ENCODE measurements at regions not wholly inside any gene's neighbourhood (a gene's known extent, or its start where the extent isn't known, plus 50 kb on each side); places are given as distances from the start of the nearest gene placed in this dataset.

DNA sequence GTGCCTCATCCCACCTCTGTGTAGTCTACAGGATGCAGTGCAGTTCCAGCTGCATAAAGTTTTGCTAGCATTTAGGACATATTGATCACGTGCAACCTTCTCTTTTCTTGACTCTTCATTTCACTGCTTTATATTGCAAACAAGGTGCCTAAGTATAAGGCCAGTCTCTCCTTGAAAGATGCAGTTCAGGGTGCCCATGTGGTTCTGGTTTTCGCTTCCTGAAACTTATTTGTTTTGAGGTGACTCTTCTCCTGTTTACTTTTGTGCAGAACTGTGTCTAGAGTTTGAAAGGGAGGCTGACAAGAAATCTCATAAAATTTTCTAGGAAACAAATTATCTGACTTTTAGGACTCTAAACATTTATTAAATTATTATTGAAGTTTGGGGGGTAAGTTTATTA lies 189.9 kb downstream of the UBE2E3 start:
- no peak for TF ChIP-seq CTCF (IDR thresholded peaks at IDR 0.05)
- intact Hi-C loops (cut with DNase I, micrococcal nuclease) = no loop called here
- no peak overlapping the region for H3K4me3 ChIP-seq
- H3K9me3 ChIP-seq = no peaks in the 10 kb centered on the region
- ATAC-seq (no peak), DNase-seq (no peak)
- no peaks in the 10 kb centered on the region for H3K4me1 ChIP-seq (ENCODE audit: low read depth)
- H3K36me3 ChIP-seq (ENCODE audit: low read depth) = no peaks in the 10 kb centered on the region

DNA sequence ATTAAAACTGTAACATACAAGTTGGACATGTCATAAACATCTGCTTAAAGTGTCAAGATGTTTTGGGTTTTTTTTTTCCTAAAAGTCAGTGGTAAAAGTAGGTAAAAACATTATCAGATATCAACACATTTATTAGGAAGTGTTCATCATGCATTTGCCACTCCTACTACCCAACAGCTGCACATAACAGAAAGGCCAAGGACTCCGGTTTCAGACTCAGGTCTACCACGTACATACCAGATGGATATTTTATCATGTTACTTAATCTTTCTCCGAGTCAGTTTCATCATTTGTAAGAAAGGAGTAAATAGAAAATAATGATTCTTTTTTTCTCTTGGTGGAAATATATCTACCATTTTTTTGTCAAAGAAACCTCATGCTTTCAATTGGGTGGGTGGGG lies 192.3 kb downstream of the UBE2E3 start:
- TF ChIP-seq CTCF (IDR thresholded peaks at IDR 0.05) = no peak
- ATAC-seq (no peak), DNase-seq (no peak)
- intact Hi-C loops (cut with DNase I, micrococcal nuclease) = no loop called here
- no peaks in the 10 kb centered on the region for H3K4me1 ChIP-seq (ENCODE audit: low read depth)
- H3K9me3 ChIP-seq = no peaks in the 10 kb centered on the region
- H3K4me3 ChIP-seq = no peak overlapping the region
- no peaks in the 10 kb centered on the region for H3K36me3 ChIP-seq (ENCODE audit: low read depth)

- intact Hi-C loops (cut with DNase I, micrococcal nuclease) = no loop called here
- no peak for DNase-seq
- H3K4me1 ChIP-seq (ENCODE audit: low read depth) = no peaks in the 10 kb centered on the region
- TF ChIP-seq CTCF (IDR thresholded peaks at IDR 0.05) = no peak
- ATAC-seq = no peak
- H3K4me3 ChIP-seq = no peak overlapping the region
- no peaks in the 10 kb centered on the region for H3K9me3 ChIP-seq
- H3K36me3 ChIP-seq (ENCODE audit: low read depth) = no peaks in the 10 kb centered on the region
Measured at GRCh38 chr2:181174611-181175580, 194.5 kb downstream of the UBE2E3 start.

GRCh38 chr2:181176540-181176939 lies 196.1 kb downstream of the UBE2E3 start:
- Histone ChIP-seq H3K36me3 (ENCODE audit: low read depth) (no peaks in the 10 kb centered on the region), H3K9me3 (no peaks in the 10 kb centered on the region), H3K4me3 (no peak overlapping the region), H3K4me1 (ENCODE audit: low read depth) (no peaks in the 10 kb centered on the region)
- ATAC-seq = no peak
- DNase-seq = no peak
- intact Hi-C loops (cut with DNase I, micrococcal nuclease) = no loop called here
- no peak for TF ChIP-seq CTCF (IDR thresholded peaks at IDR 0.05)

DNA sequence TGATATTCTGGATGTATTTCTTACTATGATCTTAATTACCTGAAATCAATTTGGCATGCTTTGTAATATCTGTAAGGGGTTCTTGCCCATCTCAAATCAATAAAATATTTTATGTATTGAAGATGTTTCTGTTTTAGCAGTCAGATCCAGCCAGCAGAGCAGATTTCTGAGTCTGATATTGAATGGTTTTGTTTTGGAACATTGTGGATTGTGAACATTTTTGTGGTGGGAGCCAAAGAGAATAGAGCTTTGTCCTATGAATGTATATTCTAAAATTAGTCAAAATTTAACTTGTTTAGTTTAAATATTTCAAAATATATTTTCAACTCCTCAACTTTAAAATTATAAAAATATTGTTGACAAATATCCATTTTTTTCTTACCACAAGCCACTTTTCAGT lies 197.0 kb downstream of the UBE2E3 start:
- Histone ChIP-seq H3K4me1 (ENCODE audit: low read depth) (no peaks in the 10 kb centered on the region), H3K36me3 (ENCODE audit: low read depth) (no peaks in the 10 kb centered on the region), H3K9me3 (no peaks in the 10 kb centered on the region), H3K4me3 (no peak overlapping the region)
- DNase-seq (no peak), ATAC-seq (no peak)
- intact Hi-C loops (cut with DNase I, micrococcal nuclease) = no loop called here
- TF ChIP-seq CTCF (IDR thresholded peaks at IDR 0.05) = no peak

All from mucosa of descending colon (tissue), 3 donors.